ACC112 (cell line): ENCODE measurements at regions not wholly inside any gene's neighbourhood (a gene's known extent, or its start where the extent isn't known, plus 50 kb on each side); places are given as distances from the start of the nearest gene placed in this dataset.

Source experiments
- H2AFZ ChIP-seq: fragments of 200-600 bp; sonication (generic); one replicate; pipeline ENCODE4 v1.6.0; 2017; ENCODE audit warnings: antibody characterized with exemption, low read length; ENCODE audit not compliant: unreplicated experiment
- H3K27ac ChIP-seq: fragments of 200-600 bp; sonication (generic); 2 replicates; pipeline ENCODE4 v1.5.1; 2014; ENCODE audit warnings: low read depth, mild to moderate bottlenecking, antibody characterized with exemption, low read length, moderate library complexity
- H3K27me3 ChIP-seq: fragments of 200-600 bp; sonication (generic); 2 replicates; pipeline ENCODE4 v1.6.1; 2014; ENCODE audit warnings: mild to moderate bottlenecking, antibody characterized with exemption, low read length, moderate library complexity, mixed read lengths; ENCODE audit not compliant: insufficient read depth
- H3K36me3 ChIP-seq: fragments of 200-600 bp; sonication (generic); 2 replicates; pipeline ENCODE4 v1.6.1; 2016; ENCODE audit warnings: mild to moderate bottlenecking, antibody characterized with exemption, low read length, moderate library complexity, mixed read lengths; ENCODE audit not compliant: insufficient read depth
- H3K4me1 ChIP-seq: fragments of 200-600 bp; sonication (generic); one replicate; pipeline ENCODE4 v1.6.1; 2016; ENCODE audit warnings: low read length, mixed read lengths; ENCODE audit not compliant: insufficient read depth, unreplicated experiment, control insufficient read depth
- H3K4me3 ChIP-seq: fragments of 200-600 bp; sonication (generic); 2 replicates; pipeline ENCODE4 v1.5.1; 2014; ENCODE audit warnings: mild to moderate bottlenecking, low read depth, low read length
- H3K79me2 ChIP-seq: fragments of 200-600 bp; sonication (generic); one replicate; pipeline ENCODE4 v1.6.0; 2016; ENCODE audit warnings: low read length; ENCODE audit not compliant: control insufficient read depth, unreplicated experiment, insufficient read depth

DNA sequence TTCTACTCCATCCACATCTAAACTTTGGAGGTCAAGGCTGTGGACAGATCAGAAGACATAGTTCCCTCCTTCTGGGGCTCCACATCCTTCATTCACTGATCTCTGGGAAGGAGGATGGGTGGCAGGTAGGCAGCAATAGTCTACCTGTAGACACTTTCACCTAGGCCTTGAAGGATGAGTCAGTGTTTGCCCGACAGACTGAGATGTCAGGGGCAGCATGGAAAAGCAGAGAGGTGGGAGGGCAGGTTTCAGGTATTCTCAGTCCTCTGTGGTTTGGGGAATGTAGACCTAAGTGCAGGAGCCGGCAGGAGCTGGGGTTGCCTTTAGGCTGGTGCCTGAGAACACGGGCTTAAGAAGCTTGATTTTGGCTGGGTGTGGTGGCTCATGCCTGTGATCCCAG is 171.9 kb upstream of the ZNF267 start:
- Histone ChIP-seq H3K27ac (no peak overlapping the region), H2AFZ (no peak overlapping the region), H3K4me1 (no peaks in the 10 kb centered on the region), H3K4me3 (no peak overlapping the region), H3K79me2 (no peaks in the 10 kb centered on the region), H3K36me3 (no peaks in the 10 kb centered on the region), H3K27me3 (peaks cover 18% of the 10 kb centered on the region; the same call in 1 of the 2 replicates)

DNA sequence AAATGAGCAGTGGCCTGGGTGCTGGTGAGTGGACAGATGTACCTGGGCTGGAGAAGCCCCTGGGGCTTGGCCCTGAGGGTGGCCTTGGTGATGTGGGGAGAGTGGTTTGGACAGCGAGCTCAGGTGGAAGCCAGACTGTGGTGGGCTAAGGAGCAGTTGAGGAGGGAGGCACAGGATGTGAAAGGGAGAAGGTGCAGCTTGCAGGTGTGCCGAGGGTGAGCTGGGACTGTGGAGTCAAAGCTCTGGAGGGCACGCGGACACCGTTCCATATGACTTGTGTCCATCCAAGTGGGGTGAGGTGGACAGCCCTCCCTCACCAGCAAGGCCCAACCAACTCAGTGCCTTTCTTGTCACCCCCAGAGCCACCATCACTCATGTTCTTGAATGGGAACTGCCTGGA is 170.8 kb upstream of the ZNF267 start:
- H3K4me3 ChIP-seq, result no peak overlapping the region
- no peaks in the 10 kb centered on the region for H3K36me3 ChIP-seq

DNA sequence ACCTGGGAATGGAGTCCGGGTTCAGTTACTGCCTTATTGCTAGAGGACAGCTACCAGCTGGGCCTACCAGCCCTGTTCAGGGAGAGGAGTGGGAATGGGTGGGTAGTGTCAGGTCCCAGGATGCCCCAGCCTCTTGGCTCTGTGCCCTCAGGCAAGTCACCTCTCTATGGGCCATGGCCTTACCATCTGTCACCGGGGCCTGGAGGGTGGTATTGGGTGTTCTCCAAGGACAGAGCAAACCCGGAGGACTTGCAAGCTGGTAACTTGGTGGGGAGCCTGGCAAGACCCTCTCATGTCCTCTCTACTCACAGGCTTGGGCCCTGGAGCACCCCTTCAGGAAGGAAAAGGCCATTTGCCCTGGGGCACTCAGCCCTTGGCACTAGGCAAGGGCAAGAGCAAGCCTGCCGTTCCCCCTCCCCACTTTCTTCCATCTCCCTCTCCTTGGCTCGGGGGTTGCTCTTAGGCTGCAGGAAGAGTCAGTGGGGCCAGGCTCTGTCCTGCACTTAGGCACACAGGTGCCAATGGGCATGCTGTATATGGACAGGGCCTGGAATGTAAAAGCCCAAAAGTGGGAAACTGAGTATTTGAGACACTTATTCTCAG is 170.0 kb upstream of the ZNF267 start:
- peaks cover 10% of the 10 kb centered on the region; the same call in 1 of the 2 replicates for H3K27me3 ChIP-seq
- no peaks in the 10 kb centered on the region for H3K4me1 ChIP-seq
- no peak overlapping the region for H3K27ac ChIP-seq
- no peak overlapping the region for H3K4me3 ChIP-seq
- H2AFZ ChIP-seq, result no peak overlapping the region
- no peaks in the 10 kb centered on the region for H3K36me3 ChIP-seq
- H3K79me2 ChIP-seq, result no peaks in the 10 kb centered on the region

More for the DNA sequence above, 170.8 kb upstream of the ZNF267 start:
- Histone ChIP-seq H3K27ac (no peak overlapping the region), H3K79me2 (no peaks in the 10 kb centered on the region), H3K4me1 (no peaks in the 10 kb centered on the region), H3K27me3 (peaks cover 18% of the 10 kb centered on the region; the same call in 1 of the 2 replicates), H2AFZ (no peak overlapping the region)

DNA sequence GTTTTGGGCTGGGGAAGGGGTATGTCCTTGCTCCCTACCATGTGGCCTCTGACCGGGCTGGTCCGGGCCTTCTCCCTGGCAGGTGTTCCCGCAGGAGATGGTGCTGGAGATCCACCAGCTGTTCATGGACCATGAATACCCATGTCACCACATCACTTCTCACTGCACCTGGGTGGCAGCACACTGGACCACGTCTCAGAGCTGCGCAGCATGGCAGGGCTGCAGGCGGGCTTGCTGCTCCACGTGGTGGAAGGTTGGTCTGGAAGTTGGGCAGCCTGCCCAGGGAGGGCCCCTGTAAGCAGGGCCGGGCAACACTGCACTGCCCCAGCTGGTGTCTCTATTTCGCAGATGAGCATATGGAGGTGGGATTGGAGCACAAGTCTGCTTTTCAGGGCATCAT is 169.5 kb upstream of the ZNF267 start:
- Histone ChIP-seq H3K4me3 (no peak overlapping the region), H3K36me3 (no peaks in the 10 kb centered on the region), H3K27me3 (peaks cover 5% of the 10 kb centered on the region; the same call in 1 of the 2 replicates), H3K79me2 (no peaks in the 10 kb centered on the region), H2AFZ (no peak overlapping the region), H3K27ac (no peak overlapping the region), H3K4me1 (no peaks in the 10 kb centered on the region)

DNA sequence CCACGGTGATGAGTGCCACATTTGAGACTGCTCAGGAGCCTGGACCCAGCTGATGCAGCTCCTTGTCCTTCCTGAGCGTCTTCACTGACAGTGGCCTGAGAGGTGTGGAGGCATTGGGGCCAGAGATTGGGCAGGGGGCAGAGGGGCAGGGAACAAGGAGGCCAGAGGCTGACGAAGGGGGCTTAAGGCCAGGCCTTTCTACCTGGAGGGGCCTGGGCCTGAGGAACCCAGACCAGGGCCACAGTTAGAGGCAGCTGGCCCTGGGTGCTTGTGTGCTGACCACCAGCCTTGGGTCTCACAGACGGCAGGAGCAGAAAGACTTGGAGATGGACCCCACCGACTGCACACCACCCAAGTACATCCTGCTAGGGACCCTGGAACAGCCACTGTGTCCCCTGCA is 168.2 kb upstream of the ZNF267 start:
- Histone ChIP-seq H3K4me3 (no peak overlapping the region), H3K79me2 (no peaks in the 10 kb centered on the region), H3K4me1 (no peaks in the 10 kb centered on the region), H3K27ac (no peak overlapping the region), H3K27me3 (no peaks in the 10 kb centered on the region), H3K36me3 (no peaks in the 10 kb centered on the region), H2AFZ (no peak overlapping the region)

DNA sequence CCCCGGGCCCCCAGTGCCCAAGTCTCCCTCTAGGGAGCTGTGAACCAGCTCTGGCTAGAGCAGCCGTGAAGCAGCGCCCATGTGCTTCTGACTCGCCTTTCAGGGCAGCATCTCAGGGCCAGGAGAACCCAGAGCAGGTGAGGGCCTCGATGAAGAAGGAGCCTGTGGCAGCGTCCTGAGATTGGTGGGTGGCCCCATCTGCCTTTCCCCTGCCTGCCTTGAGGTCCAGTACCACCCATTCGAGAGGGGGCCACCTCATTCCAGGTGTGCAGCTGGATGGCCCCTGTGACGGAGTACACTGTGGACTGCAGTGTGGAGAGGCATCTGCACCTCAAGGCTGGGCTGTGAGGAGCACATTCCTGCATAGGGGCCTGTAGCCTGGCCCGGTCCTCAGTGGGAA is 167.3 kb upstream of the ZNF267 start:
- Histone ChIP-seq H2AFZ (no peak overlapping the region), H3K4me1 (no peaks in the 10 kb centered on the region), H3K27me3 (no peaks in the 10 kb centered on the region), H3K27ac (no peak overlapping the region), H3K79me2 (no peaks in the 10 kb centered on the region), H3K36me3 (no peaks in the 10 kb centered on the region), H3K4me3 (no peak overlapping the region)

DNA sequence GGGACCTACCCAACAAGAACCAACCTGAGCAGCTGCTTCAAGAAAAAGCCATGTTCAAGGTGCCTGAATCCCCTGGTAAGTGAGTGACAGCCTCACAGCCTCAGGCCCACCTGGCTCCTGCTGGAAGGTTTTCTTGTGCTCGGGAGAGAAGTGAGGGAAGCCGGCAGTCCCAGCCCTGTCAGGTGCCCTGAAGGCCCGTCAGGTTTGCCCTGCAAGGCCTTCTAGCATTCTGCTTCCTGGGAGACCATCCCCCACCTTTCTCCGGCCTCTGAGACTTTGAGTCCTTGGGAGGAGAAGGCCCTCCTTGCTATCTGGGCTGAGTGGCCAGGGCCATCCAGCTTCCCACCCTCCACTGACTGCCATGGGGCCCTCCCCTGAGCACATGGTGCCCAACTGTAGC is 166.7 kb upstream of the ZNF267 start:
- Histone ChIP-seq H3K79me2 (no peaks in the 10 kb centered on the region), H3K4me3 (no peak overlapping the region), H3K27me3 (no peaks in the 10 kb centered on the region), H3K4me1 (no peaks in the 10 kb centered on the region), H3K36me3 (no peaks in the 10 kb centered on the region), H3K27ac (no peak overlapping the region), H2AFZ (no peak overlapping the region)

DNA sequence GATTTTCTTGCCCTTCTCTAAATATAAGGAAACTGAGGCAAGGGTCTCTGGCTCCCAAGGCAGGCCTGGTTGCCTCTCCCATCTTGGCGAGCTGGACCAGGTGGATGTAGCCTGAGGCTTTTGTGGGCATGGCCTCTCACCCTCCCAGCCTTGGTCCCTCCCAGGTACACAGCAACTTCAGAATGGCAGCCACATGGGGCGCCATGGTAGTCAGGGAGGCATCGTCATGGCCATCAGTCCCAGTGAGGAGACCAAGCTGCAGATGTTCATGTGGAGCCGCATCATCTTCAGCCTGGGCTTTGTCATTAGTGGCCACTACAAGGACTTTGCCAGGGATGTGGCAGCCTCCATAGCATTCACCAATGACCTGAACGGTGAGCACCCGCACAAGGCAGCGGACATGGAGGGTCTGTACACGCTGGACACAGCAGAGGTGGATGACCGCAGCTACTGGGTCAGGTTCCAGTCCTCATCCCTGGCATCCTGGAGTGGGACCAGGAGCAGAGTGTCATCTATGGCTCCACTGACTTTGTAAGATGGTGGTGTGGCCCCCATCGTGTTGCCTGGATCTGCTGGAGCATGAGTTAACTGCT is 165.8 kb upstream of the ZNF267 start:
- Histone ChIP-seq H3K79me2 (no peaks in the 10 kb centered on the region), H3K4me1 (no peaks in the 10 kb centered on the region), H3K4me3 (no peak overlapping the region), H3K27me3 (no peaks in the 10 kb centered on the region), H3K27ac (no peak overlapping the region), H3K36me3 (no peaks in the 10 kb centered on the region), H2AFZ (no peak overlapping the region)

DNA sequence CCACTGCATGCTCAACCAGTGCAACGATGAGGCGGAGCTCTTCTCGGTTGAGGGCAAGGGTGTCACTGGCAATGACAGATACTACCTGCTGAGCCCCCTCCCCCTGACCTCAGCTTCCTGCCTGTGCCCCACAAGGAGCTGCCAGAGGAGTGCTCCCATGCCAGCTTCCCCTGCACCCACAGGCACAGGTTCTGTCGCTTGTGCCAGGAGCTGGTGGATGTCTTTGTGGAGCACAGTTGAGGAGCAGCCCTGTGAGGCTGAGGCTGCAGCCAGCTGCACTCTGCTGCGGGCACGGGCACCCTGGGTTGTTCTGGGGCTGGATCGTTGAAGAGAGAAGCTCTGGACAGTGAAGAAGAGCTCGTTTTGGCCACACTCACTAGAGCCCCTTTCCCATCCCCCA is 165.3 kb upstream of the ZNF267 start:
- Histone ChIP-seq H2AFZ (no peak overlapping the region), H3K36me3 (no peaks in the 10 kb centered on the region), H3K4me3 (no peak overlapping the region), H3K27ac (no peak overlapping the region), H3K27me3 (no peaks in the 10 kb centered on the region), H3K4me1 (no peaks in the 10 kb centered on the region), H3K79me2 (no peaks in the 10 kb centered on the region)

DNA sequence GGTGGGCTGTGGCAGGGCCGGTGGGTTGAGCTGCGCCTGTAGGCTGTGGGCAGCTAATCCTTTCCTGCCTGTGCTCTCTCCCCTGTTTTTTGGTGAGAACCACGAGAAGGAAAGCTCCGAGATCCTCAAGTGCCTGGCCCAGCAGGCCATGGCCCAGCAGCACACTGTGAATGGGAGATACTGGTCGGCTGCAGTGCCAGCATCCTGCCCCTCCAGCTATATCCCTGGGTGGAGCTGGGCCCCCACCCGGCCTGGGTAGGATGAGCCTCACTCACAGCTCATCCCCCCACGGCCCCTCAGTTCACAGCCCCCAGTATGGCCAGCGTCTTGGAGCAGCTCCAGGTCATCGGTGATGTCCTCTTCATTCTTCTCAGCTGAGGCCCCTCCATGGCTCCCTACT is 164.4 kb upstream of the ZNF267 start:
- H3K36me3 ChIP-seq, result no peaks in the 10 kb centered on the region
- H3K27me3 ChIP-seq, result no peaks in the 10 kb centered on the region
- peaks cover 7% of the 10 kb centered on the region for H3K79me2 ChIP-seq
- no peak overlapping the region for H3K27ac ChIP-seq
- H3K4me1 ChIP-seq, result peaks cover 2% of the 10 kb centered on the region
- H3K4me3 ChIP-seq, result no peak overlapping the region
- H2AFZ ChIP-seq, result no peak overlapping the region

DNA sequence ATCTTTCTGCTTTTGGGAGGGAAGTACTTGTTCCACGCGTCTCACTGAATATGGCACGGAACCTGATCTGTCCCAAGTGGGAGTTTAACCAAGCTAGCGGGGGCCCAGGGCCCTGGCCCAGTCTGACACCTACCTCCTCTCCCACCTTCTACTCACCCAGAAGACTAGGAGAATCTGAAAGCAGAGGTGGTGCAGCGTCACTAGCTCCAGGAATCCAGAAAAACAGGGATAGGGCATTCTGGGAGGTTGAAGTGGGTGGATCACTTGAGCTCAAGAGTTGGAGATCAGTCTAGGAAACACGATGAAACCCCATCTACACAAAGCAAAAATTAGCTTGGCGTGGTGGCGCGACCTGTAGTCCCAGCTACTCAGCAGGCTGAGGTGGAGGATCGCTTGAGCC is 163.5 kb upstream of the ZNF267 start:
- Histone ChIP-seq H3K79me2 (peaks cover 17% of the 10 kb centered on the region), H3K27ac (no peak overlapping the region), H3K4me3 (no peak overlapping the region), H2AFZ (no peak overlapping the region), H3K4me1 (peaks cover 11% of the 10 kb centered on the region), H3K27me3 (no peaks in the 10 kb centered on the region), H3K36me3 (no peaks in the 10 kb centered on the region)
